PC-9 (cell line): ENCODE measurements at regions not wholly inside any gene's neighbourhood (a gene's known extent, or its start where the extent isn't known, plus 50 kb on each side); places are given as distances from the start of the nearest gene placed in this dataset.
A peak's percentile ranks its signal among the peaks of the same experiment; 100 is the strongest.

Source experiments
- BruUV-seq: library from RNA; stranded (reverse); fragments of 400-500 nt; replicated peaks from 2 replicates; lab custom pipeline; 2021; lab: Mats Ljungman, UMichigan
- CTCF ChIA-PET: fragments of 300-600 bp; sonication (Branson Sonifier 250); formaldehyde crosslinking; loops from one replicate; lab custom pipeline; 2022; ENCODE audit warnings: antibody characterized with exemption; lab: Charles Lee
- POLR2A ChIA-PET: fragments of 300-600 bp; sonication (Branson Sonifier 250); formaldehyde crosslinking; loops from one replicate; lab custom pipeline; 2022; ENCODE audit warnings: antibody characterized with exemption; ENCODE audit not compliant: unreplicated experiment; lab: Charles Lee
- DNase-seq, 2 experiments: peaks; one replicate each; pipeline versions ENCODE4 v3.0.0 to v3.0.0-alpha.2; 2015 to 2022; ENCODE audit warnings: mixed read lengths in 1 of 2
- H2AFZ ChIP-seq: fragments of 200-600 bp; sonication (generic); 2 replicates; pipeline ENCODE4 v1.8.1; 2017; ENCODE audit warnings: antibody characterized with exemption
- H3F3A ChIP-seq: fragments of 200-600 bp; sonication (generic); 2 replicates; pipeline ENCODE4 v1.8.1; 2017; ENCODE audit warnings: antibody characterized with exemption, mild to moderate bottlenecking, low read depth; ENCODE audit not compliant: insufficient read depth
- H3K27ac ChIP-seq: fragments of 200-600 bp; sonication (generic); 2 replicates; pipeline ENCODE4 v1.6.1; 2016; ENCODE audit warnings: mixed run types
- H3K27me3 ChIP-seq: fragments of 200-600 bp; sonication (generic); 2 replicates; pipeline ENCODE4 v1.6.1; 2016; ENCODE audit warnings: low read depth, mixed run types; ENCODE audit not compliant: insufficient read depth
- H3K36me3 ChIP-seq: fragments of 200-600 bp; sonication (generic); 2 replicates; pipeline ENCODE4 v1.6.1; 2016; ENCODE audit warnings: low read depth, mixed run types
- H3K4me1 ChIP-seq: fragments of 200-600 bp; sonication (generic); replicated peaks from 2 replicates; pipeline ENCODE4 v1.6.1; 2016; ENCODE audit warnings: mixed run types; ENCODE audit not compliant: insufficient read depth
- H3K4me2 ChIP-seq: fragments of 200-600 bp; sonication (generic); 2 replicates; pipeline ENCODE4 v1.6.1; 2017; ENCODE audit warnings: mixed run types
- H3K4me3 ChIP-seq: fragments of 200-600 bp; sonication (generic); 2 replicates; pipeline ENCODE4 v1.6.1; 2016; ENCODE audit warnings: mixed run types
- H3K79me2 ChIP-seq: fragments of 200-600 bp; sonication (generic); 2 replicates; pipeline ENCODE4 v1.6.1; 2017; ENCODE audit warnings: low read depth, mixed run types
- H3K9me2 ChIP-seq: fragments of 200-600 bp; sonication (generic); 2 replicates; pipeline ENCODE4 v1.8.1; 2017; ENCODE audit warnings: mild to moderate bottlenecking; ENCODE audit not compliant: insufficient read depth
- H3K9me3 ChIP-seq: fragments of 200-600 bp; sonication (generic); 2 replicates; pipeline ENCODE4 v1.8.1; 2016; ENCODE audit warnings: low read depth; ENCODE audit not compliant: insufficient read depth
- H4K20me1 ChIP-seq: fragments of 200-600 bp; sonication (generic); 2 replicates; pipeline ENCODE4 v1.8.1; 2017; ENCODE audit not compliant: insufficient read depth
- EZH2 ChIP-seq: fragments of 200-600 bp; sonication (generic); IDR thresholded peaks from 2 replicates; pipeline ENCODE4 v1.8.0; 2017; ENCODE audit warnings: antibody characterized with exemption, low read depth
- intact Hi-C: fragments of 100-400 bp; cut with micrococcal nuclease; formaldehyde crosslinking; loops from one replicate; pipeline ENCODE4 v1.10.0; 2022; ENCODE audit not compliant: unreplicated experiment
- TF ChIP-seq, protein P1 (sequence below): fragments of 200-600 bp; sonication (generic); conservative IDR thresholded peaks from 2 replicates; pipeline ENCODE4 v1.6.1; 2017; ENCODE audit warnings: mixed run types, antibody characterized with exemption, mild to moderate bottlenecking, moderate library complexity

GRCh38 chr9:110048403-110048975 lies 159.5 kb downstream of the C9orf152 start:
- peak overlapping the region; percentile 21; the same call in 1 of the 2 replicates for H3K27ac ChIP-seq
- intact Hi-C loops, result loop anchor here (1.0 to 2.0 kb wide), 3 partner anchors 43 to 82 kb away; no protein-coding TSS in a partner anchor
- ChIA-PET CTCF (no interaction called here), POLR2A (no interaction called here)
- H3K79me2 ChIP-seq, result peaks cover 46% of the 10 kb centered on the region
- DNase-seq, result peak; percentile 40 to 84
- no peaks in the 10 kb centered on the region for H3K27me3 ChIP-seq
- H3K9me3 ChIP-seq, result no peaks in the 10 kb centered on the region
- H3K4me3 ChIP-seq, result peak overlapping the region; percentile 90
- peaks cover 26% of the 10 kb centered on the region for H3K4me1 ChIP-seq
- no TSS peak for BruUV-seq
- H3F3A ChIP-seq, result peaks cover 17% of the 10 kb centered on the region
- H4K20me1 ChIP-seq, result no peaks in the 10 kb centered on the region
- H3K9me2 ChIP-seq, result no peaks in the 10 kb centered on the region
- H2AFZ ChIP-seq, result peak overlapping the region; percentile 81
- H3K4me2 ChIP-seq, result peak overlapping the region; percentile 88
- TF ChIP-seq, protein P1, sequence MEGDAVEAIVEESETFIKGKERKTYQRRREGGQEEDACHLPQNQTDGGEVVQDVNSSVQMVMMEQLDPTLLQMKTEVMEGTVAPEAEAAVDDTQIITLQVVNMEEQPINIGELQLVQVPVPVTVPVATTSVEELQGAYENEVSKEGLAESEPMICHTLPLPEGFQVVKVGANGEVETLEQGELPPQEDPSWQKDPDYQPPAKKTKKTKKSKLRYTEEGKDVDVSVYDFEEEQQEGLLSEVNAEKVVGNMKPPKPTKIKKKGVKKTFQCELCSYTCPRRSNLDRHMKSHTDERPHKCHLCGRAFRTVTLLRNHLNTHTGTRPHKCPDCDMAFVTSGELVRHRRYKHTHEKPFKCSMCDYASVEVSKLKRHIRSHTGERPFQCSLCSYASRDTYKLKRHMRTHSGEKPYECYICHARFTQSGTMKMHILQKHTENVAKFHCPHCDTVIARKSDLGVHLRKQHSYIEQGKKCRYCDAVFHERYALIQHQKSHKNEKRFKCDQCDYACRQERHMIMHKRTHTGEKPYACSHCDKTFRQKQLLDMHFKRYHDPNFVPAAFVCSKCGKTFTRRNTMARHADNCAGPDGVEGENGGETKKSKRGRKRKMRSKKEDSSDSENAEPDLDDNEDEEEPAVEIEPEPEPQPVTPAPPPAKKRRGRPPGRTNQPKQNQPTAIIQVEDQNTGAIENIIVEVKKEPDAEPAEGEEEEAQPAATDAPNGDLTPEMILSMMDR, result no peak
- no peak for TF ChIP-seq EZH2
- 0 out of 2 replicates have a peak, but pooled peaks cover 14% of the 10 kb centered on the region for H3K36me3 ChIP-seq

GRCh38 chr9:110048976-110049698 lies 158.8 kb downstream of the C9orf152 start:
- peak overlapping the region; percentile 81 for H2AFZ ChIP-seq
- peaks cover 17% of the 10 kb centered on the region for H3F3A ChIP-seq
- no peaks in the 10 kb centered on the region for H4K20me1 ChIP-seq
- TF ChIP-seq, protein P1, result no peak
- TF ChIP-seq EZH2, result no peak
- peaks cover 26% of the 10 kb centered on the region for H3K4me1 ChIP-seq
- H3K4me3 ChIP-seq, result peak overlapping the region; percentile 90
- H3K9me3 ChIP-seq, result no peaks in the 10 kb centered on the region
- H3K4me2 ChIP-seq, result peak overlapping the region; percentile 88
- peak overlapping the region; percentile 21 for H3K27ac ChIP-seq
- 0 out of 2 replicates have a peak, but pooled peaks cover 14% of the 10 kb centered on the region for H3K36me3 ChIP-seq
- intact Hi-C loops, result loop anchor here (1.0 to 2.0 kb wide), 3 partner anchors 44 to 82 kb away; no protein-coding TSS in a partner anchor
- no peaks in the 10 kb centered on the region for H3K9me2 ChIP-seq
- CTCF ChIA-PET, result no interaction called here
- H3K79me2 ChIP-seq, result peaks cover 53% of the 10 kb centered on the region
- H3K27me3 ChIP-seq, result no peaks in the 10 kb centered on the region
- POLR2A ChIA-PET, result interaction anchor here (0.6 to 0.7 kb wide), 3 partner anchors 17 to 1026 kb away, joined by 3 to 4 read pairs (median 3); no protein-coding TSS in a partner anchor
- BruUV-seq, result TSS peak; percentile 27
- peak in 1 of 2 experiments; percentile 45 for DNase-seq

DNA sequence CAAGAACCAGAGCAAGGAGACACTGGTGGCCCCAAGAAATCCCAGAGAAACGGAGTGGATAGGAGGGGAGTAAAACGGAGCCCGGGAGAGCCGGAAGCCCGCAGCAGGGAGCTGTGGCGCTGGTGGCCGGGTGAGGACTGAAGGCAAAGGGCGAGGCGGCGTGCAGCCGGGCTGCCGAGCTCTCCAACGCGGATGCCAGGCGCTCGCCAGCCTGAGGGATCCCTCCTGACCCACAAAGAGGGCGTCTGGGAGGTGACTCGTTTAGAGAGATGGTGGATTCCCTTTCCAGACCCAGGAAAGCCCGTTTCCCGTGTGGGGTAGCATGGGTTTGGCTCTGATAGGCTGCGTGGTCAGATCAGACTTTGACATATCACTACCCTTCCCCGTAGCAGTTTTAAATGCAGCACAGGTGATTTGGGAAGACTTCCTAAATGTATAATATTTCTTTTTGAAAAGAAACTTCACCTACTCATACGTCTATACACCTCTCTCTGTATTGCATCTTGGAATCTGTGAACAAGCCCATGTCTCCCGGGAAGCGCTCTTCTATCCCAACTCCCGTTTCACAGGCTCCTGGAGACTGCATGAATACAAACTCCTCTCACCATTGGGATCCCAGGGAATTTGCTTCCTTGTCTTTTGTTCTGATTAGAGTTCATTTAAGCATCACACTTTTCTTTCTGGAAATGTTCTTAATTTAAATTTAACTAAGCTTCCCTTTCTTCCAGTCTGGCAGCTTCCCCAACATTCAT lies 158.1 kb downstream of the C9orf152 start:
- Histone ChIP-seq H3K27ac (peak overlapping the region; percentile 31), H3K9me2 (no peaks in the 10 kb centered on the region), H3K4me1 (peaks cover 26% of the 10 kb centered on the region), H3K27me3 (no peaks in the 10 kb centered on the region), H3F3A (peaks cover 17% of the 10 kb centered on the region), H3K4me2 (peak overlapping the region; percentile 88), H2AFZ (peak overlapping the region; percentile 81), H3K9me3 (no peaks in the 10 kb centered on the region), H3K36me3 (peaks cover 17% of the 10 kb centered on the region; the same call in 1 of the 2 replicates), H4K20me1 (no peaks in the 10 kb centered on the region), H3K79me2 (peaks cover 58% of the 10 kb centered on the region), H3K4me3 (peak overlapping the region; percentile 90)
- no TSS peak for BruUV-seq
- CTCF ChIA-PET, result no interaction called here
- intact Hi-C loops, result loop anchor here (2.0 kb wide), 3 partner anchors 21 to 81 kb away; no protein-coding TSS in a partner anchor
- peak in 1 of 2 experiments; percentile 45 for DNase-seq
- TF ChIP-seq, protein P1, result no peak
- TF ChIP-seq EZH2, result no peak
- POLR2A ChIA-PET, result interaction anchor here (0.6 to 0.7 kb wide), 2 partner anchors 18 to 1027 kb away, joined by 3 read pairs; no protein-coding TSS in a partner anchor
